GM21367 (cell line): ENCODE measurements at regions not wholly inside any gene's neighbourhood (a gene's known extent, or its start where the extent isn't known, plus 50 kb on each side); places are given as distances from the start of the nearest gene placed in this dataset.
"Not testable (repeated sequence)": the region's sequence is repeated elsewhere in the genome, so short reads cannot be mapped to it uniquely, and the experiment has no call there.

Experiments used
- ATAC-seq: cut with Tn5 transposase; IDR thresholded peaks from one replicate; pipeline ENCODE4 v1.9.1; 2021; ENCODE audit not compliant: unreplicated experiment

DNA sequence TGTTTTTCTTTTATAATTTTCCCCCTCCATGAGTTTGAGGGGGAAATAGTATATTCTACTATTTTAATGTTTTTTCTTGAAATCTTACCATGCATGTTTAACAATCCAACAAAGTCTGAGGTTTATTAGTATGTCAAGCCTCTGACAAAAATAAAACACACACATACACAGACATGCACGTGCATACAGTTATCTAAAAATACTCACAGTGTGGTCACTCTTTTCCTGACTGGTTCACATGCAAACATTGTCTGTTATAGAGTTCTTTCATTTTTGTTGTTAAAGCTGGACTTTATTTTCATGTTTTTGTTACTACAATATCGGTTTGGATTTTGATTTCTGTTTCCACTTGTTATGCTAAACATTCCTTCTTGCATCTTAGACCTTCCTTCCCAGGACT lies 236.6 kb downstream of the MFSD1 start:
- no peak for ATAC-seq

DNA sequence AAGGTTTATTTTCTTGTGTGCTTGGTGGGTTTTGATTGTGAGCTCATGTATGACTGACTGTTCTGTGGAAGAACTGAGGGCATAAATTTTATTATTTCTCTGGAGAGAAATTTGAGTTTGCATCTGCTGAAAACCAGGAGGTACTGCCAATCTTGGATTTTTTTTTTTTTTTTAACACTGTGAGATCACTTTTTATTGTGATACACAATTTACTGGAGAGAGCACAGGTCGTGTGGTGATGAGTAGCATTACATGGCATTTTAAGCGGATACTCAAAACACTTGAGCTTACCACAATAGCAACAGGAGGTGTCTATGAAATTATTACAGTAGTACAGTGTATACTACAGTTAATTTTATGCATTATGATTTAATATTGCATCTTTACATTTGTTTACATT lies 237.4 kb downstream of the MFSD1 start:
- ATAC-seq: no peak

DNA sequence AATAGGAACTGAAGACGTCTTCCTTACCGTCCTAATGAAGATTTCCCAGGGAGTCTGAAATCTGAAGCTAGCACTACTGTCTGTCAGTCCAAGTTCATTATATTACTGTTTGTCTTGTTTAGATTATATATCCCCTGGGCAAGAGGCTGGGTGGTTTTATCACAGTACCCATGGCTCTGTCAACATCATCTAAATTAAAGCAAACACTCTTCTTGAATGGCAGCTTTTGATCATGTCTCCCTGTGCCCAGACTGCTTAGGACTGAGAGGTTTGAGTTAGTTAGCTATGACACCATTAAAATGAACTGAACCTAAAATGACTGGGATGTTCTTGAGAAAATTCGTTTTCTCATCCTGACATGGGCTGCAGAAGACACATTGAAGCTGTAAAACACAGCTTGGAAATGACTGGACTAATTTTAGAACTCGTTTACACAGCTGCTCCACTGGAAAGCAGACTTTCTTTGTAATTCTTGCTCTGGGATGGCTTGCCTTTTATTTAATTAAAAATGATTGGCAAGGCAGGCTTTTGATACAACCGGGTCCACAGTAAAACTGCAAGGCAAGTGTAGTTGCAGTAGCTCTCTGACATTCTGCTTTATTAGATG lies 243.5 kb downstream of the MFSD1 start:
- no peak for ATAC-seq

DNA sequence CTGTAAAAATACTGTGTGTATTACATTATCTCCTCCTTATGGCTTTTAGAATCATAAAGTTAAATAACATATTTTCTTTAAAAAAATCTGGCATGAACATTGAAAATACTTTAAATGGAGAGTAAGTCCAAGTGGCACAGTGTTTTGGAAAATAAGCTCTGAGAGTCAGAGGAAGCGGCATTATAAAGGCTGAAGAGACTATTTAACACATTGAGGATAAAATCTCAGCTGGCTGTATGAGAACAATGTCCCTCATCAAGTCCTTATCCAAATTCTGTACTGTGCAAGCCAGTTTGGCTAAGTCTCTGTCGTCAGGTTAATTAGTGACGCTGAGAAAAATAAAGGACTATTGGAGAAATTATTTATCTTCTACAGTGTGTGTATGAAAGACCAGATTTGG lies 245.5 kb downstream of the MFSD1 start:
- ATAC-seq: no peak

DNA sequence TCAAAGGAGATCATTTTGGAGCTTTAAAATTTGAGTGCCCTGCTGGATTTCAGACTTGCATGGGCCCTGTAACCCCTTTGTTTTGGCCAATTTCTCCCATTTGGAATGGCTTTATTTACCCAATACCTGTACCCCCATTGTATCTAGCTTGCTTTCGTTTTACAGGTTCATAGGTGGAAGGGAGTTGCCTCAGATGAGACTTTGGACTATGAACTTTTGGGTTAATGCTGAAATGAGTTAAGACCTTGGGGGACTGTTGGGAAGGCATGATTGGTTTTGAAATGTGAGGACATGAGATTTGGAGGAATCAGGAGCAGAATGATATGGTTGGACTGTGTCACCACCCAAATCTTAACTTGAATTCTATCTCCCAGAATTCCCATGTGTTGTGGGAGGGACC lies 250.6 kb downstream of the MFSD1 start:
- ATAC-seq: not testable (repeated sequence)

DNA sequence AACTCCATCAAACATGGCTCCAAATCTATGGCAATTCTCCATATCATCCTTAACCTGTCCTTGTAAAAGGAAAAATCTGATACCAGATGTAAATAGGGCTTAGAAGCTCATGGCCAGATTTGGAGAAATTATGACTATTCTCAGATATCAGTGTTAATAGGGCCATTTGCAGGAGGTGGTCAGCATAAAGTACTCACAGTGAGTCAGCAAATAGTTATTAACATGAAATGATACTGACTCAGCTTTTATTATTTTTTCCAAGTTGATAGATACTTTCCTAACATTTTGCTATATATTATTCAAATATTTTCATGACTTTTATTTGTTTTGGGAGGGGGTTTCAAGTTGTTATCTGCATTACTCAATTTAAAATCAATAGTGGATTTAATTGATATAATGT lies 255.8 kb downstream of the MFSD1 start:
- ATAC-seq: no peak

DNA sequence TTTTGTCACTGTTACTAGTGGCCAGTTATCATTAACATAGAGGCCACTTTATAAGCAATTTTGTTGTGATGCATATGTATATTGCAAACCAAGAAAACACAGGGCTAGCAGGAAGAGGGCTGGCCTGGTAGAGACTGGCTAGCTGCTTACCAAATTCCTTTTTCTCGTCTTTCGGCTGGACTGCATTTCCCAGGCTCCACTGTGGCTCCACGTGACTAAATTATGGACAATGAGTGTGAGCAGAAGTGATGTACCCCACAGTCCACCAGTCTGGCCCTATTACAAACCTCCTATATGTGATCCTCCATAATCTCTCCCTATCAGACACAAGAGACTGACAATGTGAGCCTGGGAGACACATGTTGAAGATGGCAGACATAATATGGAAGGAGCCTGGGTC lies 257.0 kb downstream of the MFSD1 start:
- no peak for ATAC-seq

DNA sequence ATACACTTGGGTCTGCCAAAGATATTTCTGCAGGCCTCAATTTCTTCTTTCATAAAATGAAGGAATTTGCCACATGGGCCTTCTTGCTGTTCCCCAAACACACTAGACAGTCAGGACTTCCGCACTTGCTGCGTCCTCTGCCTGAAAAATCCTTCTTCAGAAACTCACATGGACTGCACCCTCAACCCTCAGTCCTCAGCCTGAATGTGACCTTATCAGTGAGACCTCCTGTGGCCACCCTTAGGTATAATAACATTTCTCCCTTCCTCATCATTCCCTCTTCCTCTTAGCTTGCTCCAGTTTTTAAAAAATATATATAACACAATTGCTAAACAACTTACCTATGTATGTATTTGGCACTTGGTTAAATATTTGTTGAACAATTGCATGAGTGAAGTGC lies 257.5 kb downstream of the MFSD1 start:
- no peak for ATAC-seq

DNA sequence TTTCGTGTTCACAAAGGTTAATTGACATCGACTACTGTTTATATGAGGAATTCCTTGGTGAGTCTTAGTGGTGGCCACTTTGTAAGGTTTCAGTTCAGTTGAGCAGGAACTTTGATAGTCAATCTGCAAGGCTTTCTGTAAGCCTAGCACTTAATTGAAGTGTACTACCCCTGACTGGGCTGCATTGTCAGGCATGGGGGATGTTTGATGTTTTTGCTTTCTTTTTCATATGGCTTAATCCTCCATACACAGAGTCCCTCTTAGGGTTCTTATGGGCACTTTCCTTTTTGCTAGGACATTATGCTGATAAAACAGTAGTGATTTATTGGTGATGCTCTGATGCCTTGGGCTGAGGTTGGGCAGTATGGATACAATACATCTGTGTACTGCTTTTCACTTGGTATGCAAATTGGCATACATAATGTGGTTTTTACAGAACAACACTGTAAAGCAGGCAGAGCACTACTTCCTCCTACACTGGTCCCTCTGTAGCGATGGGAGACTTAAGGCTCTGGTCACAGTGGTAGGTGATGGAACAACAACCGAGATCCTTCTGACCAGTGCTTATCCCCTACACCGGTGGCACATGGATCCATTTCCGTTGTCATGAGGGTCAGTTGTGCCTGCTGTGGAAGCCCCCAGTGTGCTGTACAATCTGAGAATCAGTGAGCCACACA lies 261.0 kb downstream of the MFSD1 start:
- ATAC-seq: peak; percentile 44

DNA sequence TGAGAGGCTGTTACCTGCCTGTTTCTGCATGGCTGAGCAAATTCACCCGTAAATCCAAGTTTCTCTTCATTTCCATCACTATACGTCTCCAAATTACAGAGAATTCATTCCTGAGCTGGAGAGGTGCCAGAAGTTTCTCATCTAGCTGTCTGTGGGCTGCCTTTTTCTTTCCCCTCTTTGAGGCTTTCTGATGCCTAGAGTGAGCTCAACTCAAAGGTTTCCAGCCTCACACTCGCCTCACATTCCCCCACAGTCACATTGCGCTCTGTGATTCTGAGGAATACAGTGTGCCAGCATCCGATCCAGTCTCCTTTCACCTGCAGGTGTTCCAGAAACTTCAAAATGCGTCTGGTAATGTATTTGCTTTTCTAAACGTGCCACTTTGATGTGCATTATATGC lies 267.2 kb downstream of the MFSD1 start, which contains the start of gene IQCJ:
TSS of gene IQCJ (plus strand) at position 229 of the 400 bp plus-strand sequence.
- ATAC-seq: no peak

DNA sequence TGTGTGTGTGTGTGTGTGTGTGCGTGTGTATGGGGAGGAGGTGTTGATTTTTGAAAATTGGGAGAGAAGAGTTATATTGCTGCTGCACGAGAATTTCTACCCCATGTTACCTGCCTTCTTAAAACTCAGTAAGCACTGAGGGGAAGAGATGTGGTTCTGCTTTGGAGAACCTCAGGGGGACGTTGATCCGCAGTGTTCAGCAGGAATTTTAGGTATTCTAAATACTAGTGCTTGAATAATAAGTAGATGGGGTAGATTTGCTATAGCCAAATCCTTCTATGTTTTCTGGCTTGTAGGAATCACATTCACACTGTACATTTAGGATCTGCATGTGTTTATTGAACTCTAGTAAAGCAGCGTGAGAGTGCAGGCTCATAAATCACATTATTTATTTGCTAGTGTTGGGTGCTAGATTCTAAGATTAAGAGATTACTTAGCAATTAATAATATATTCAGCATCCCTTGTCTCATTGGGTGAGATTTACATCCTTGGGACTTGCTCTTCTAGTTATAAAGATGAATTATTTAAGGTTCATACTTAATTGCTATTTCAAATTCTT lies 268.1 kb downstream of the MFSD1 start:
- no peak for ATAC-seq

DNA sequence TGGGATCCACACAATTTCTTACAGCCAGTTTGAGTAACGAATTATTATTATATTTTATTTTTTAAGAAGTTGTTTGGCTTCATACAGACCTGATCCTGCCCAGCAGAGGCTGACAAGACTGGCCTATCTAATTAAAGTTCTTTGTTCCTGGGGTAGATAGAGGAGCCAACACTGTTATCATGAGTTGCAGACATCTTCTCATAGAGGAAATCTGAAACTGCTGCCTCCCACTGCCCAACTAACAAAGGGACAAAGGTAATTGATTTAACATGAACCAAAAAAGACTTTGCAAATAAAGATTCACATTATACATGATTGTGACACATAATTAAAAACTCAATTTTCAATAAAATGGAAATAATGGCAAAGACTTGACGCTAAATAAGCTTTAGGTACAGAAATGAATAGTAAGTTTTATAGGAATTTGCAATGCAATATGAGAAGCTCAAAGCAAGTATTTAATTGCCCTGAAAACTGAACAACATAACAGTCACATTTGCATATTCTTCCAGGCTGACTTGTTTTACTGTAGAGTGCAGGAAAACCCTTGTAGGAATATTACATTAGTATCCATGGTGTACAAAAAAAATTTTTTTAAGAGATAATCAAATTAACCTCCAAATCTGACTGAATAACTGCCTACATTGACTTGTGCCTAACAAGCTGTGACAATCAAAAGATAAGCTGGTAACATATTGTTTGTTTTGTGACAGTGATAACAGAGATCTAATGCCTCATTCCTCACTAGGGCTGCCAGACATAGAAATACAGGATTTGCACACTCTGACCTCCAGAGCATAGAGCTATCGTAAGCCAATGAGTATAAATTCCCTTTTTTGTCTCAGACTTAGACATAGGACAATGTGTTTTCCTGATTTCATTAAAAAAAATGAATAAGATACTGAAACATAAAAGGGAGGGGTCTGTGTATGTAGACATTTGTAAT lies 273.2 kb downstream of the MFSD1 start:
- ATAC-seq: no peak

DNA sequence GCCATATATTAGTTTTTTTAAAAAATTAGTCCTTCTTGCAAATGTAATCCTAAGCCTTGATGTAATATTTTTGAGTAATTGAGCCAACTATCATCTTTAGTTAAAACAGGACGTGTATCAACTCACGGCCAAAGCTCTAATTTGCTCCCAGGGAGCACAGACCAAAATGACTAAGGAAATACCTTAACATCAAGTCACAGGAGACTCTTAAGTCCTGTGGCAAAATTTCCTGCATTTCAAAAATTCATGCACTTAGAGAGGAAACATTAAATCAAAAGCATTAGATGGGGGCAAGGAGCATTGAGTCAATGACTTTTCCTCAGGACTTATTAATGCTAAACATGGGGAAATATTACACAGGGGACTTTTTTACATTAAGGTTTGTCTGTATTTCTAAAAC lies 276.0 kb downstream of the MFSD1 start:
- ATAC-seq: no peak

DNA sequence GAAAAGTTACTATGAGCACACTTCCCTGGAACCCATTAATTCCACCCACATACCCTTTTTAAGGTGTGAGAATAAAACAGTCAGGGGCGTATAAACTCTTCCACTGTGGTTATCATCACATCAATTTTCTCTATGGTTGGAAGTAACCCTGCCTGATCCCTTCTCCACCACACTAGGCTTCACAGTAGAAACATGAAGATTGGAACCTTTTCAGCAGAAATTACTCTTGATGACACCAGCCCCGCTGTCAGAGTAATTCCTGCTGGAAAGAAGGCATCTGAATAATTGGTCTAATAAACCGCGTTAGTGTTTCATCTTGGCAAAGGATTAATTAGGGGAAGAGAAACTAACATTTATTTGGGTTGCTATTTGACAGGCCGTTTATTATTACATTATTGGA lies 278.4 kb downstream of the MFSD1 start:
- ATAC-seq: no peak

DNA sequence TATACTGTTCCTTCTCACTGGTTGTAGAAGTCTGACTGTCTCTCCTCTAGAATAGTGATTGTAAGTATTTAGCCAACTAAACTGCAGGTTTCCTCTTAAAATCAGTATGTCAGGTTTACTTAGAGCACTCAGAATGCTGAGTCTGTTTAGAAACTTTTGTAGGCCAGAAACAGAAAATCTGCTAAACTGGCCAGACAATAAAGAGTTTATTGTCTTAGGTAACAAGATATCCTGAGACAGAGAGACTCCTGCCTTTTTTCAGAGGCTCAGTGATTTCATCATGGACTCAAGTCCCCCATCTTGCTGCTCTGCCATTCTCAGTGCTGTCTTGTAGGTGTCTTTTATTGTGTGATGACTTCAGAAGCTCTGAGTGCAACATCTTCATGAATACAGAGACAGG lies 279.0 kb downstream of the MFSD1 start:
- ATAC-seq: no peak

DNA sequence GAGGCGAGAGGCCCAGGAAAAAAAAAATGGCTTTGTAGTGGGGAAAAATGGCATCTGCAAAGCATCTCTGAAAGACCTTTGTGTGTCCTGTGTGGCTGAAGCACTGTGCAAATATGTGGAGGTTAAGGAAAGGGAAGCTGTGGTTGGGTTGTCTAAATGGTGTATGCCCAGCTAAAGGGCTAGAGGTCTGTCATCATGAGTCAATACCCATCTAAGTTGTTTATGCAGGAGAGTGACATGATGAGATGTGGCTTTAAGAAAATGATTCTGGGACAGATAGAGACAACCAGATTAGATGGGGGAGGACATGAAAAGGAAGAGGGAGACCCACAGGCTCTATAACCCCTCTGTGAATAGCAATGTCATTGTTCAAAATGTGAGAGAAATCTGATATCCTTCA lies 280.7 kb downstream of the MFSD1 start:
- ATAC-seq: no peak

DNA sequence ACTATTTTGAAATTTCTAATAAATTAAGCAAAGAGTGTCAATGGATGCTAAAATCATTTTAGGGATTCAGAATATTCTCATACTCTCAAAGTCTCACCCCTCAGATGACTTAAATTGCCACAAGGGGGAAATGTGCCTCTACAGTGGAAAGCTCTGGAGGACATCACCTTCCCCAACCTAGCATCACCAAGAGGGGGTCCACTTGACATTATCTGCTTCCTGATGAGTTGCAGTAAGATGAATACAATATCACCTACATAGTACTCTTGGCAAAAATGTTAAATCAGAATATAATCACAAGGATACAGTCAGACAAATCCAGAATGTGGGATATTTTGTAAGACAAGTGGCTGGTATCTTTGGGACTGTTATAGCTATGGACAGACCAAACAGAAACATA lies 290.1 kb downstream of the MFSD1 start:
- ATAC-seq: no peak

DNA sequence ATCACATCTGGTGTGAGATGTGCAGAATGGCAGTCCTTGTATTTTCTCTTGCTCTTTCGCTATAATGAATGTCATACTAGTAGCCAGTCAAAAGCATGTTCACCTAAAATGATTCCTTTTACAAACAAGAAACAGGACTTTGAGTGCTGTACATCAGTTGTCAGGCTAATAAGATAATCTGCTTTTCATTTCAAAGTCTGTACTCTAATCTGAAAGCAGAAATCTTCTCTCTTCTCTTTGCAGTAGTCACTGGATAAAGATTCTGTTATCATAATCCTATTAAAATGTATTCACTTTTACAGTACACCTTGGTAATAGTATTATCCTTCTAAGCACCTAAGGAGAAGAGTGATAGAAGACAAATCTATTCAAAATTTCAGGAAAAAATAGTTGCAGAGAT lies 300.1 kb downstream of the MFSD1 start:
- no peak for ATAC-seq

DNA sequence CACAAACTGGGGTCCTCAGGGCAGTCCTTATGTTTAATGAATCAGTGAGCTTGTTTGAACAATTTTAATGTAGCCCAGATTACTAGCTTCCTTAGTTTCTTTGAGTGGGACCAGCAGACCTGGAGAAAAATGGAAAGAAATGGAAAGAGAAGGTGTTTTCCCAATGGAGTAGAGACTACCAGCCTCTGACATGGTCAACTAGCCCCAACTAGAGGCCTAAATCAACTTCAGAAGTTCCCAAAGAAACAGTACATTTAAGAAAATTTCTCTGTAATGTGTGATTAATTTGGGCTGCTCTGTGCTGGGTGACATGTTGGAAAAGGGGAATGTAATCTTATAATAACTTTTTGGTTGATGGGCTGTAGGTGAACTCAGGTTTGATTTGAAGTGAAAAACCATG lies 310.9 kb downstream of the MFSD1 start:
- ATAC-seq: no peak

DNA sequence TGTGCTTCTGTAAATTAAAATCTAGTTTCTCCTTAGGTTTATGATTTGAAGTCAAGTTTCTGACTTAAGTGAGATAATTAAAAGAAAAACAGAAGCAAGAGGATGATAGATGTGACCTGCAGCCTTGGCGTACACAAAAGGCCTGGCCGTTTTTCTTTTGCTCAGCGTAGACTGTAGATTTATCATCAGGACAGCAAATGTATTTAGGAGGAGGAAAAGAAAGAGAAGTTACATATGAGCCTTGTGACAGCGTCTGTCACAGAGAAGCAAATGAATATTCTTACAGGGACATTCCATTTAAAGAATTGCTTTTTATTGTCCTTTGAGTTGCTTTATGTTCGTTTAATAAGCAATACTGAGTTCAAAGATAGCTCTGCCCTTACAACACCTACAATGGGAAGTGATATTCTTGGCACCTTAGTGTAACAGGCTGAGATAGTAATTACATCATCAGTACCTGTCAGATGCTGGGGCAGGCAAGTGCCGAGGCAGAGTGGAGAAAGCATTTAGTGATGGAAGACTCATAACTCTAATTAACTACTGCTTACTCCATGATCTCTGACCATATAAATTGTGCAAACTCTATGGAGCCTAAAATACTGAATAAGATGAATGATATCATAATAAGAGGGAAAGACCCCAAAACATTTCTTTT lies 311.5 kb downstream of the MFSD1 start:
- no peak for ATAC-seq

DNA sequence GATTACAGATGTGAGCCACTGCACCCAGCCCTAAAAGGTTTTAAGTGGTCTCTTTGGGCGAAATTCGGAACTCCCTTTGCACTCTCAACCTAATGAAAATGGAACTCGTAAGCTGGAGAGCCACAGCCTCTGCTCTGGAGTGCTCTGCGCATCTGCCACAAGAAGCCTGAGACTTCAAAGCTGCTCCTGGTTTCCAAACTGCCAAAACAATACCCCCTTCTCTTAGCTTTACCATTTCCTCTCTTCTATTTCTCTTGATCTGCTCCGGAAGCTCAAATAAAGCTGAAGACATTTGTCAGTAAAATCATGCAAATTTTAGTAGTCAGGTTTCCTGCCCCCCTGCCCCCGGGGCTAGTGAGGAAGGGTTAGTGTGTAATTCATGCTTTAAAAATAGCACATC lies 312.7 kb downstream of the MFSD1 start:
- no peak for ATAC-seq
